GM18520 (cell line): ENCODE measurements at regions not wholly inside any gene's neighbourhood (a gene's known extent, or its start where the extent isn't known, plus 50 kb on each side); places are given as distances from the start of the nearest gene placed in this dataset.

Experiments used
- ATAC-seq: cut with Tn5 transposase; IDR thresholded peaks from one replicate; pipeline ENCODE4 v1.9.1; 2021; ENCODE audit not compliant: unreplicated experiment

- no peak for ATAC-seq
These were observed 686.6 kb downstream of the BRD1 start for GRCh38 chr22:49140911-49141665.

GRCh38 chr22:49139492-49140151, 688.1 kb downstream of the BRD1 start:
- no peak for ATAC-seq

DNA sequence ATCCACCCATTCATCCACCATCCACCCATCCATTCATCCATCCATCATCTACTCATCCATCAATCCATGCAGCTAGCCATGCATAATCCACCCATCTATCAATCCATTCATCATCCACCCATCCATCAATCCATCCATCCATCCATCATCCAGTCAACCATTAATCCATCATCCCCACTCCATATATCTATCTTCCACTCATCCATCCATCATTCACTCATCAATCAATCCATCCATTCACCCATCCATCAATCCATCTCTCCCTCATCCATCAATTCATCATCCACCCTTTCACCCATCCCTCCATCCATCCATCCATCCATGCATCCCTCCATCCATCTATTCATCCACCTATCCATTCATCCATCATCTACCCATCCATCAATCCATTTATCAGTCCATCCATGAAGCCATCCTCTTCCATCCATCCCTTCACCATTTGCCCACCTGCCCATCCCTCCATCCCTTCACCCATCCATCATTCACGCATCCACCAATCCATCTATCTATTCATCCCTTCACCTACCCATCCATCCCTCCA, 689.4 kb downstream of the BRD1 start:
- ATAC-seq: no peak

DNA sequence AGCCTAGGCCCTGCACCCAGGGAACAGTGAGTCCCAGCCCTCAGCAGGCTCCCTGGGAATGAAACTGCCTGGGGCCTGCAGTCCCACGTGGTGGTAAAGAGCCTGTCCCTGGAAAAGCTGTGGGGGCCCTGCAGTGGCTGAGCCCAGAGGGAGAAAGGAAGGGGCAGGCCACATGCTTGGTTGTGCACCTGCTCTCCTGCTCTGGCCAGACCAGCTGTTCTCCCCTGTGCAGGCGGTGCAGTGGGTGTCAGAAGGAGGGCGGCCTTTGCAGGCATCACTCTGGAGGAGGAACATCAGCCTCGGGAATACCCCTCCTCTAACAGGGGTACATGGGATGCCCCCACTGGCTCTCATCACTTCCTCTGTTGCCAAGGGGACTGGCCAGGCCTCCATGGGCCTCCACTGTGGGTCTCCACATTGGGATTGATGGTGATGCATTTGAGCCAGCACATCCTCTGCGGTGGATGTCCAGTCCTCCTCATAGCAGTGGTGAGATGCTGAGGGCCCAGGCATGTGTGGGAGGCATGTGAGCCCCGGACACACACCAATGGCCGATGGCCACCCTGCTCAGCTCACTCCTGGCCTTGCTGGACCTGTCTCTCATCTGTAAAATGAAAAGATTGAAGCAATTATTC, 690.4 kb downstream of the BRD1 start:
- ATAC-seq: no peak

DNA sequence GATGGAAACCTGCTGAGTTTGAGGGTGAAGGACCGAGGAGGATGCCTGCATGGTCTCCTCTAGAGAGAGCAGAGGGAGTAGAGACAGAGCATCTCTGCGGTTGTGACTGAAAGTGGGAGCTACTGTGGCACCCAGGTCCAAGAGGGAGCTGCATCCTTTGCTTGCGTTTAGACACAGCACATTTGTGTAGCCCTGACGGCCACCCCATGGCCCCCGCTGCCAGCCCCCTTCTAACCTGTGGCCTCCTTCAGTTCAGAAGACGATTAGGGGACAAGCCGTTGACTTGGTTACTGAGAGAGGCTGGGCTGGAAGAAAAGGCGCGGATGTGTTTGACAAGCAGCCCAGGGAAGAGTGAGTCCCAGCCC, 690.9 kb downstream of the BRD1 start:
- no peak for ATAC-seq

- ATAC-seq: no peak
These were observed 691.4 kb downstream of the BRD1 start for GRCh38 chr22:49136041-49136815.

- no peak for ATAC-seq
These were observed 693.6 kb downstream of the BRD1 start for GRCh38 chr22:49134076-49134475.

GRCh38 chr22:49133541-49133940, 694.1 kb downstream of the BRD1 start:
- ATAC-seq: no peak

DNA sequence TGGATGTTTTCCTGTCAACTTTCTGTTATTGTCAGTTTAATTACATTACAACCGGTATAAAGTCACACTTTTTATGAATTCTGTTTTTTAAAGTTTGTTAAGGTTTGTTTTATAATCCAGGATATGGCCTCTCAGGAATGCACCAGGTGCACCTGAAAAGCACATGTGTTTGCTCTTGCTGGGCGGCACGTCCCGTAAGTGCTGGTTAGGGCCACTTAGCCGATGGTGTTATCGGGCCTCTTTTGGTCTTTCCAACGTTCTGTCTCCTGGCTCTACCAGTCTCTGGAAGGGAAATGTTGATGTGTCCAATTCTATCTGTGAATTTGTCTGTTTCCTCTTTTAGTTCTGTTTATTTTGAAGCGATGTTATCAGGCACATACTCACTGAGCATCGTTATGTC, 695.7 kb downstream of the BRD1 start:
- no peak for ATAC-seq

DNA sequence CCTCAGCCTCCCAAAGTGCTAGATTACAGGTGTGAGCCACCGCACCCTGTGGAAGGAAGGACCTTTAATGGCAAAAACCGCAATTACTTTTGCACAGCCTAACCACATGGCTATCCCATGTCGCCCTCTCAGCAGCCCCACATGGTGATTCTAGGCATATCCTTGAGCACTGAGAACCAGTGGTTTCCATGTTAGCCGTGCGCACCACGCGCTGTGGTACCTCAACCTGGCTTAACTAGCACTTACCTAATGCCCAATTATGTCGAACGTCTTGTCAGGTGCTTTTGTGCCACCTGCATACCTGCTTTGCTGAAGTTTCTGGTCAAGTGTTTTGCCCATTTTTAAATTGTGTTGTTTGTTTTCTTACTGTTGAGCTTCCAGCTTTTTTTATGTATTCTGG, 697.9 kb downstream of the BRD1 start:
- ATAC-seq: no peak

DNA sequence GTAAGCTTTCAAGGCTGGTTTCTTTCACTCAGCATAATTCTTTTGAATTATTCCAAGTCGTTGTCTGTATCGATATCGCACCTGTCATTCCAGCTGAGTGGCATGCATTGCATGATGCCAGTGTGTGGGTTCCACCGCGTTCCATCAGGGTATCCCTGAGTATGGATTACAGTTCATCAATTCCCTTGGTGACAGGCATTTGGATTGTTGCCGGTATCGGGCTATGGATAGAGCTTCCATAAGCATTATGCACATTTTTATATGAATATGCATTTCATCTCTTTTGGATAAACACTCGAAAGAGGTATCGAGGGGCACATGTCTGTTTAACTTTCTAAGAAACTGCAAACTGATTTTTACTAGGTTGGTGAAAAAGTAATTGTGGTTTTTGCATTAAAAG, 698.8 kb downstream of the BRD1 start:
- ATAC-seq: no peak

DNA sequence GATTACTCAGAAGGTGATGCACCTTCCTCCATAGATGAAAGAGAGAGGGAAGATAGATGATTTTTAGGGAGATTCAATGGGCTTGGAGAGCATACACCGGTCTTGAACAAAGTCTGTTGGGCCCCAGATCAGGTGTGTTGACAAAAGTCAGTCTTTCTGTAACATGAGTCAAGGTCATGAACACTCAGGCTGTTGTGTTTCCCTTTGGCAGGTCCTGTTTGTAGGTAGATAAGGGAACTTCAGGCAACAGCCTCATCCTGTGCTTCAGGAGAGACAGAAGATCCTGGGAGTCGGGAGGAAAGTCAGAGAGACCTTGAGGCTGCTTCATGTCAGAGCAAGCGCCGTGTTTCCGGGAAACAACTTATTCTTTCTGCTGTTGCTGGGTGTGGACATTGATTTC, 703.1 kb downstream of the BRD1 start:
- no peak for ATAC-seq

DNA sequence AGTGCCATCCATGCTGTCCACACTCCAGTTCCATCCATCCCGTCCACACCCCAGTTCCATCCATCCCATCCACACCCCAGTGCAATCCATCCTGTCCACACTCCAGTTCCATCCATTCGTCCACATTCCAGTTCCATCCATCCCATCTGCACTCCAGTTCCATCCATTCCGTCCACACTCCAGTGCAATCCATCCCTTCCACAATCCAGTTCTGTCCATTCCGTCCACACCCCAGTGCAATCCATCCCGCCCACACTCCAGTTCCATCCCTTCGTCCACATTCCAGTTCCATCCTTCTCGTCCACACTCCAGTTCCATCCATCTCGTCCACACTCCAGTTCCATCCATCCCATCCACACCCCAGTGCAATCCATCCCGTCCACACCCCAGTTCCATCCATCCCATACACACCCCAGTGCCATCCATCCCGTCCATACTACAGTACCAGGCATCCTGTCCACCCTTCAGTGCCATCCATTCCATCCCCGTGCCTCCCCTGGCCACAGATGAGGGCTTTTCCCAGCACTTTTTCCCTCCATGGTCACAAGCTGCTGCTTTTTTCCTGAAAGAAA, 704.0 kb downstream of the BRD1 start:
- no peak for ATAC-seq

DNA sequence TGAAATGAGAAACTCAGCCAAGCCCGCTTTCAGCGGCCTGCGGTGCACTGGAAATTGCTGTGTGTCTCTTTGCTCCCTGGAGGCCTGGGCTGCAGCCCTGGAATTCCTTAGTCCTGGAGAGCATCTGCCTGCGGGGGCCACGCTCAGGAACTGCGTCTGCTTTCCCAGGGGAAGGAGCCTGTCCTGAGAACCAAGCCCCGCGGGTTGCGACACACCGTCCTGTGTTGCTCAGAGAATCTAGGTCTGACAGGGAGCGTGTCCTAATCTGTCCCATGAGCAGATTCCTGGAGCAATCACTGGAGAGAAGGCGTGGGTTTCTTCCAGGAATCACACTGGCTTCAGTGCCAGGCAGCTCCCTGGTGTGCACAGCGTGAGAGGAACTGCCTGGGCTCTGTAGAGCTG, 708.1 kb downstream of the BRD1 start:
- no peak for ATAC-seq

- ATAC-seq: no peak
These were observed 709.6 kb downstream of the BRD1 start for GRCh38 chr22:49118065-49118464.

DNA sequence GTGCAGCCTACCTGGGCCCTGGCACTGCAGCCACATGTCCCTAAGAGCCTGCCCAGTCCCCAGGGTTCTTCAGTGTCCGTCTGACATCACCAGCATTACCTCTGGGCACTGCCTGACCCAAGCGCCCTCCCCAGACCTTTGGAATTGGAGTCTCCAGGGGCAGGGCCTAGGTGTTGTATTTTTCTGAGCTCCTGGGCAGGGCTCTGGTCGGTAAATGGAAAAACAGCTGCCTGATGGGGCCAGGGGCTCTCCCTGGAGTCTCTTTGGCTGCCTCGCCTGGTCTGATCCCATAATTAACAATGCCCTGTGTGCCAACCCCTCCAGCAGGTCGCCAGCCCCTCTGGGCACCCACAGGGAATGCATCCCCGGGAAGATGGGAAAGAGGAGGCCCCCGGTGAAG, 710.2 kb downstream of the BRD1 start:
- ATAC-seq: no peak

GRCh38 chr22:49116486-49117120, 711.1 kb downstream of the BRD1 start:
- no peak for ATAC-seq

- ATAC-seq: no peak
These were observed 711.7 kb downstream of the BRD1 start for GRCh38 chr22:49116021-49116420.

- no peak for ATAC-seq
These were observed 712.5 kb downstream of the BRD1 start for GRCh38 chr22:49115197-49115596.

- no peak for ATAC-seq
These were observed 713.9 kb downstream of the BRD1 start for GRCh38 chr22:49113758-49114157.
